Activated B cell treated with CpG ODN at 0.5 μM for 24 hours (primary cell): ENCODE measurements at regions not wholly inside any gene's neighbourhood (a gene's known extent, or its start where the extent isn't known, plus 50 kb on each side); places are given as distances from the start of the nearest gene placed in this dataset.

ENCODE experiments used
- ATAC-seq: fragments of 200-7000 bp; cut with Tn5 transposase; one replicate; pipeline ENCODE4 v1.10.0; 2021; ENCODE audit warnings: low read depth, mild to moderate bottlenecking, moderate library complexity
- CTCF ChIA-PET: fragments of 350-600 bp; sonication (Branson Sonifier 250); formaldehyde crosslinking; loops from one replicate; lab custom pipeline; 2021; ENCODE audit warnings: antibody characterized with exemption; lab: Charles Lee
- POLR2A ChIA-PET: fragments of 350-600 bp; sonication (Branson Sonifier 250); formaldehyde crosslinking; loops from one replicate; lab custom pipeline; 2021; ENCODE audit warnings: antibody characterized with exemption; lab: Charles Lee
- DNase-seq: peaks from one replicate; pipeline ENCODE4 v3.0.0; 2022
- H3K27ac Mint-ChIP-seq: one replicate; pipeline ENCODE4 v1.8.0; 2020; ENCODE audit warnings: mixed read lengths
- H3K27me3 Mint-ChIP-seq: one replicate; pipeline ENCODE4 v1.8.0; 2021; ENCODE audit warnings: mixed read lengths
- H3K36me3 Mint-ChIP-seq: one replicate; pipeline ENCODE4 v1.8.0; 2021; ENCODE audit warnings: low read depth, mixed read lengths
- H3K4me1 Mint-ChIP-seq: one replicate; pipeline ENCODE4 v1.8.0; 2021; ENCODE audit warnings: mixed read lengths
- H3K4me3 Mint-ChIP-seq: one replicate; pipeline ENCODE4 v1.8.0; 2020; ENCODE audit warnings: mild to moderate bottlenecking, mixed read lengths
- H3K9me3 Mint-ChIP-seq: one replicate; pipeline ENCODE4 v1.8.0; 2020; ENCODE audit warnings: mixed read lengths
- intact Hi-C: fragments of 100-400 bp; cut with micrococcal nuclease; formaldehyde crosslinking; loops from one replicate; pipeline ENCODE4 v1.15.1; 2024
- TF ChIP-seq, protein P1 (sequence below): fragments of 200-600 bp; IDR thresholded peaks from one replicate; pipeline ENCODE4 v1.8.0; 2022; ENCODE audit warnings: antibody characterized with exemption, mild to moderate bottlenecking

DNA sequence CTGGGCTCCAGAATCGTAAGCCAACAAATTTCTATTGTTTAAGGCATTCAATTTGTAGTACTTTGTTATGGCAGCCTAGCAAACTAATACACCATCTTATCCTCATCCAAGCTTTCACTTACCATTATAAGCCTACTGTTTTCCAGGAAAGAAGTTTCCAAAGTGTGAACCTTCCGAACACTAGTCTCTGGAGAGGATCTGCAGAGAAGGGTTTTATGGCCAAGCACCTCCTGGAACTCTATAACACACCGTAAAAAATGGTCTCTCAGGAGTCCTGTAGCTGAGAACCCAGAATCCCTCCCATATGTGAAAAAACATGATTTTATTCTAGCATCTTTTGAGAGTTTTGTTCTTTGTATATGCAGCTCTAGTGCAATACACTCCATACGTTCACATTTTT lies 142.1 kb downstream of the POSTN start:
- CTCF ChIA-PET = no interaction called here
- TF ChIP-seq, protein P1, sequence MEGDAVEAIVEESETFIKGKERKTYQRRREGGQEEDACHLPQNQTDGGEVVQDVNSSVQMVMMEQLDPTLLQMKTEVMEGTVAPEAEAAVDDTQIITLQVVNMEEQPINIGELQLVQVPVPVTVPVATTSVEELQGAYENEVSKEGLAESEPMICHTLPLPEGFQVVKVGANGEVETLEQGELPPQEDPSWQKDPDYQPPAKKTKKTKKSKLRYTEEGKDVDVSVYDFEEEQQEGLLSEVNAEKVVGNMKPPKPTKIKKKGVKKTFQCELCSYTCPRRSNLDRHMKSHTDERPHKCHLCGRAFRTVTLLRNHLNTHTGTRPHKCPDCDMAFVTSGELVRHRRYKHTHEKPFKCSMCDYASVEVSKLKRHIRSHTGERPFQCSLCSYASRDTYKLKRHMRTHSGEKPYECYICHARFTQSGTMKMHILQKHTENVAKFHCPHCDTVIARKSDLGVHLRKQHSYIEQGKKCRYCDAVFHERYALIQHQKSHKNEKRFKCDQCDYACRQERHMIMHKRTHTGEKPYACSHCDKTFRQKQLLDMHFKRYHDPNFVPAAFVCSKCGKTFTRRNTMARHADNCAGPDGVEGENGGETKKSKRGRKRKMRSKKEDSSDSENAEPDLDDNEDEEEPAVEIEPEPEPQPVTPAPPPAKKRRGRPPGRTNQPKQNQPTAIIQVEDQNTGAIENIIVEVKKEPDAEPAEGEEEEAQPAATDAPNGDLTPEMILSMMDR = no peak
- no peak overlapping the region for H3K27ac Mint-ChIP-seq
- intact Hi-C loops = no loop called here
- no peaks in the 10 kb centered on the region for H3K4me1 Mint-ChIP-seq
- DNase-seq = no peak
- no peak overlapping the region for H3K4me3 Mint-ChIP-seq
- peaks cover 15% of the 10 kb centered on the region for H3K9me3 Mint-ChIP-seq
- POLR2A ChIA-PET = no interaction called here
- ATAC-seq = no peak
- H3K36me3 Mint-ChIP-seq = no peaks in the 10 kb centered on the region
- H3K27me3 Mint-ChIP-seq = no peaks in the 10 kb centered on the region

DNA sequence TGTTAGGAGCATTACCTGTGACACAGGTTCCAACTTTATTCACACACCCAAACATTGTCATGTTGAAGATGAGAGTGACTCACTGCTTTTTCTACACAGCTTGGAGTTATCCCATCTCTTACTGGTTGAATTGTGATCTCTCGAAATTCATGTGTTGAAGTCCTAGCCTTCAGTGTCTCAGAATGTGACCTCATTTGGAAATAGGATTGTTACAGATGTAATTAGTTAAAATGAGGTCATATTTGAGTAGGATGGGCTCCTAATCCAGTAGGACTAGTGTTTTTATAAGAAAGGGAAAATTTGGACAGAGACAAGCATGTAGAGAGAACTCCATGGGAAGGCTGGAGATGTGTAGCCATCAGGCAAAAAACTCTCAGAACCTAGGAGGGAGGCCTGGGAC lies 142.5 kb downstream of the POSTN start:
- no peak overlapping the region for H3K27ac Mint-ChIP-seq
- POLR2A ChIA-PET = no interaction called here
- DNase-seq = no peak
- no peaks in the 10 kb centered on the region for H3K27me3 Mint-ChIP-seq
- intact Hi-C loops = no loop called here
- H3K4me3 Mint-ChIP-seq = no peak overlapping the region
- no peaks in the 10 kb centered on the region for H3K4me1 Mint-ChIP-seq
- TF ChIP-seq, protein P1 = no peak
- ATAC-seq = no peak
- CTCF ChIA-PET = no interaction called here
- no peaks in the 10 kb centered on the region for H3K36me3 Mint-ChIP-seq
- H3K9me3 Mint-ChIP-seq = peaks cover 15% of the 10 kb centered on the region

DNA sequence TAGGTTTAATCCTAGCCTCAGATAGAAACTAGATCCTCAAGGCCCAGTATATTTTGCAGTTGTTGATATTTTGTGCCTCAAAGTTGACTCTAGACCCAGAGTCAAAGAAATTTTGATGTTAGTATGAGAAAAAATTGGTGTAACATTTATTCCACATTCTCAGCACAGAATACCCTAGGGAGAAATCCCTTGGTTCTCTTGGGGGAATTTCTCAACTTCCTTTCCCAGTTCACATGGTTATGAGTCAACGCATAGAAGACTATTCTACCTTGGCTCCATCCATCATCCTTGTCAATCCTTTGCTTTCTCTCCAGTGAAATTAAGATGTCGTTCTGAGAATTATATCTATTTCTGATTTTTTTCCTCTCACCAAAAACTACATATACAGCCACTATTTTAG lies 145.3 kb downstream of the POSTN start:
- ATAC-seq (no peak), DNase-seq (no peak)
- Mint-ChIP-seq H3K4me3 (no peak overlapping the region), H3K36me3 (no peaks in the 10 kb centered on the region), H3K27me3 (no peaks in the 10 kb centered on the region), H3K4me1 (no peaks in the 10 kb centered on the region), H3K27ac (no peak overlapping the region), H3K9me3 (peaks cover 13% of the 10 kb centered on the region)
- TF ChIP-seq, protein P1 = no peak
- POLR2A ChIA-PET = no interaction called here
- CTCF ChIA-PET = no interaction called here
- intact Hi-C loops = no loop called here

DNA sequence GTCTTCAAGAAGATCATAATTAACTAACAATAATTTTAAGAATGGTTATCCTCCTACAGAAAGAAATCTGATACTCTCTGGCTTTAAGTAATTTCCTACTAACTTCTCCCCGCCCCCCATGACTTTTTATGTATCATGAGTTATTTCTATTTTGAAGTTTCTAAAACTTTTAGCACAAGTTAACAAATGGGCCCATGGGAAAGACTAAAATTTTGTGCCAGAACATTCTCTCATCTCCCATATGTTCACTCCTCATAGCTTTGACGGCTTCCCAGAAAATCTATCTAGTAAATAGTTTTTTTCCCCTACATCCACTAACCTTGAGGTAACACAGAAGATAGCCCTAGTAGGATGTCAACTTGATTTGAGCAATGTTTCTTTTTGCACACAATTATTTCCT lies 148.3 kb downstream of the POSTN start:
- CTCF ChIA-PET = no interaction called here
- Mint-ChIP-seq H3K4me3 (no peak overlapping the region), H3K27me3 (no peaks in the 10 kb centered on the region), H3K9me3 (peaks cover 13% of the 10 kb centered on the region), H3K4me1 (no peaks in the 10 kb centered on the region), H3K36me3 (no peaks in the 10 kb centered on the region), H3K27ac (no peak overlapping the region)
- intact Hi-C loops = no loop called here
- POLR2A ChIA-PET = no interaction called here
- ATAC-seq (no peak), DNase-seq (no peak)
- TF ChIP-seq, protein P1 = no peak

DNA sequence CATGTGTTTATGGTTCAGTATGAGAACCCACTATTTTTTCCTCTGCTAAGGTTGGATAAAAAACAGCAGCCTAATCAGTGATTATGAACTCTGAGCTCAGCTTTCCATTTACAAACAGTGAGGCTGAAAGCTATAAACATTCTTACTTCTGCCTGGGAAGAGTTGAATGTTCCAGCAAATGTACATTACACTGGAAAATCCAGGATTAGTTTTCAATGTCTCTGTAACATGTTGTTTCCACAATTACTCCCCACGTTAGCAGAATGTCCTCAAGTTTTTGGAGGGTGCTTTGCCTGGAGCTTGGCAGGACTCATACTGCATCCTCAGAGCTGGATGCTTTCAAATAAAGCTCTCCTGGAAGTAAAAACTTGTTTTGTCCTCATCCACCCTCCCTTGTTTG lies 150.4 kb downstream of the POSTN start:
- DNase-seq = no peak
- ATAC-seq = no peak
- Mint-ChIP-seq H3K4me3 (no peak overlapping the region), H3K27ac (no peak overlapping the region), H3K36me3 (no peaks in the 10 kb centered on the region), H3K4me1 (no peaks in the 10 kb centered on the region), H3K27me3 (no peaks in the 10 kb centered on the region), H3K9me3 (peaks cover 2% of the 10 kb centered on the region)
- CTCF ChIA-PET = no interaction called here
- POLR2A ChIA-PET = no interaction called here
- intact Hi-C loops = no loop called here
- TF ChIP-seq, protein P1 = no peak
